SK-N-SH treated with all-trans-retinoic acid at 6 μM for 48 hours (cell line): ENCODE measurements at regions not wholly inside any gene's neighbourhood (a gene's known extent, or its start where the extent isn't known, plus 50 kb on each side); places are given as distances from the start of the nearest gene placed in this dataset.

Experiments
- ATAC-seq: fragments of 200-7000 bp; cut with Tn5 transposase; 3 replicates; pipeline ENCODE4 v1.9.1; 2020; ENCODE audit warnings: mild to moderate bottlenecking, moderate library complexity
- ARNTL ChIP-seq: fragments of 450-650 bp; formaldehyde crosslinking; IDR thresholded peaks from 2 replicates; pipeline ENCODE4 v1.5.0; 2020; ENCODE audit warnings: low read depth, mild to moderate bottlenecking, moderate library complexity, borderline replicate concordance
- BACH2 ChIP-seq: fragments of 250-450 bp; sonication (Bioruptor Pico); IDR thresholded peaks from 2 replicates; pipeline ENCODE4 v1.9.0; 2021; ENCODE audit warnings: mild to moderate bottlenecking, borderline replicate concordance
- CSDC2 ChIP-seq: fragments of 250-450 bp; sonication (Bioruptor Pico); IDR thresholded peaks from 2 replicates; pipeline ENCODE4 v1.5.0; 2020; ENCODE audit warnings: mild to moderate bottlenecking, moderate library complexity
- ESRRG ChIP-seq: fragments of 250-450 bp; sonication (Bioruptor Pico); IDR thresholded peaks from 2 replicates; pipeline ENCODE4 v1.6.1; 2021; ENCODE audit warnings: mild to moderate bottlenecking
- GLIS3 ChIP-seq: fragments of 250-450 bp; sonication (Bioruptor Pico); IDR thresholded peaks from 2 replicates; pipeline ENCODE4 v1.5.0; 2020; ENCODE audit warnings: mild to moderate bottlenecking, moderate library complexity
- ISL1 ChIP-seq: fragments of 250-450 bp; sonication (Bioruptor Pico); IDR thresholded peaks from 2 replicates; pipeline ENCODE4 v2.1.2; 2022; ENCODE audit warnings: mild to moderate bottlenecking, moderate library complexity
- OSR1 ChIP-seq: fragments of 250-450 bp; sonication (Bioruptor Pico); IDR thresholded peaks from 2 replicates; pipeline ENCODE4 v1.8.0; 2022; ENCODE audit warnings: moderate library complexity, mild to moderate bottlenecking, inconsistent platforms
- PPARA ChIP-seq: fragments of 250-450 bp; sonication (Bioruptor Pico); IDR thresholded peaks from 2 replicates; pipeline ENCODE4 v1.5.0; 2020; ENCODE audit warnings: mild to moderate bottlenecking, borderline replicate concordance
- RARB ChIP-seq: fragments of 250-450 bp; sonication (Bioruptor Pico); IDR thresholded peaks from 2 replicates; pipeline ENCODE4 v1.8.0; 2021; ENCODE audit warnings: mild to moderate bottlenecking, moderate library complexity
- SNAI2 ChIP-seq: fragments of 250-450 bp; sonication (Bioruptor Pico); IDR thresholded peaks from 2 replicates; pipeline ENCODE4 v1.5.0; 2020; ENCODE audit warnings: mild to moderate bottlenecking, moderate library complexity
- TOX ChIP-seq: fragments of 250-450 bp; sonication (Bioruptor Pico); IDR thresholded peaks from 2 replicates; pipeline ENCODE4 v1.8.0; 2021; ENCODE audit warnings: mild to moderate bottlenecking, moderate library complexity, borderline replicate concordance
- ZFP3 ChIP-seq: fragments of 250-450 bp; sonication (Bioruptor Pico); IDR thresholded peaks from 2 replicates; pipeline ENCODE4 v1.5.0; 2020; ENCODE audit warnings: mild to moderate bottlenecking, moderate library complexity
- ZFP30 ChIP-seq: fragments of 450-650 bp; formaldehyde crosslinking; IDR thresholded peaks from 2 replicates; pipeline ENCODE4 v1.5.0; 2022; ENCODE audit warnings: mild to moderate bottlenecking, moderate library complexity
- ZNF565 ChIP-seq: fragments of 450-650 bp; formaldehyde crosslinking; conservative IDR thresholded peaks from 2 replicates; pipeline ENCODE4 v1.5.0; 2020; ENCODE audit warnings: low read depth, mild to moderate bottlenecking, moderate library complexity
- ZNF8 ChIP-seq: fragments of 450-650 bp; formaldehyde crosslinking; IDR thresholded peaks from 2 replicates; pipeline ENCODE4 v1.5.0; 2020; ENCODE audit warnings: mild to moderate bottlenecking, moderate library complexity
- TF ChIP-seq, protein P1 (sequence below): fragments of 250-450 bp; sonication (Bioruptor Pico); IDR thresholded peaks from 2 replicates; pipeline ENCODE4 v1.5.0; 2020; ENCODE audit warnings: mild to moderate bottlenecking, moderate library complexity
- TF ChIP-seq, protein P2 (sequence below): fragments of 250-450 bp; sonication (Bioruptor Pico); IDR thresholded peaks from 2 replicates; pipeline ENCODE4 v1.8.0; 2020; ENCODE audit warnings: mild to moderate bottlenecking, moderate library complexity, borderline replicate concordance
- TF ChIP-seq, protein P3 (sequence below): fragments of 250-450 bp; sonication (Bioruptor Pico); IDR thresholded peaks from 2 replicates; pipeline ENCODE4 v1.8.0; 2021; ENCODE audit warnings: low read depth, mild to moderate bottlenecking, moderate library complexity, borderline replicate concordance

DNA sequence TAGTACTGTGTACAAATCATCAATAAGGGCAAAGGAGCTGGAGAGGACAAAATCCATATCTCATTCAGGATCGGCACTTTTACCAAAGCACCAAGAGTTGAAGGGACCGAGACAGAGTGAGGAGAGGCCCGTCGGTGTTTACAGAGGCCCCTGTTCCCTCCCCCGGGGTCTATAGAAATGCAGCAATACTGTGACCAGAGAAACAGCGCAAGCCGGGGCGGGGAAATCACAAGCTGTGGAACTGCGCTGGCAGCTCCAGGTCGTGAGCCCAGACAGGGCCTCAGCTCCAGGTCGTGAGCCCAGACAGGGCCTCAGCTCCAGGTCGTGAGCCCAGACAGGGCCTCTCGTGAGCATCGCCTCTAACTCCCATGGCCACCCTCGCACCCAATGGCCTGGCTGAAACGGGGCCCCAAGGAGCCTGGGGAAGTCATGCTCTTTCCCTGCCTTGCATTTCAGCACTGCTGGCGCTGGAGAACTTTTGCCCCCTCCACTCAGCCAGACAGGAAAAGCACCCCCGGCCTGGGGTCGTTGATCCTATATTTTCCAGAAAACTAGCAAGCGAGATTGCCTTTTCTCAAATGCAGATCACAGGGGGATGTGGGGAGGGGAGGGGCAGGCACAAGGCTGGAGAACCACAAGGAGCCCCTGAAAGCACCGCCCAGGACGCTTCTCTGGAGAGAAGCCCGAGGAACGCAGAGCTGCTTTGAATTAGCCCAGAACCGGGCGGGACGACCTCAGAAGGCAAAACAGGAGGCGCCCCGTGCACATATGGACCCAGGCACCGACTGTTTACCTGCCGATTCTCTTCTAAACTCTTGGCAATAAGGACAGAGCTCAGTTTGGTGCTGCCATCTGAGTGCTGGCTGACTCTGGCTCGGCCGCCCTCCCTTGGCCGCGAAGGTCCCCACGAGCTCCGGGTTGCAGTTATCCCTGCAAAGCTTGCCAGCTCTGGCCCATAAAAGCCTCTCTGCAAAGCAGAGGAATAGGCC, 223.7 kb downstream of the ACKR3 start:
- TF ChIP-seq ESRRG (CRISPR knock-in tag) (no peak), TOX (no peak), RARB (no peak), GLIS3 (CRISPR knock-in tag) (no peak), BACH2 (CRISPR knock-in tag) (no peak)
- TF ChIP-seq, protein P1, sequence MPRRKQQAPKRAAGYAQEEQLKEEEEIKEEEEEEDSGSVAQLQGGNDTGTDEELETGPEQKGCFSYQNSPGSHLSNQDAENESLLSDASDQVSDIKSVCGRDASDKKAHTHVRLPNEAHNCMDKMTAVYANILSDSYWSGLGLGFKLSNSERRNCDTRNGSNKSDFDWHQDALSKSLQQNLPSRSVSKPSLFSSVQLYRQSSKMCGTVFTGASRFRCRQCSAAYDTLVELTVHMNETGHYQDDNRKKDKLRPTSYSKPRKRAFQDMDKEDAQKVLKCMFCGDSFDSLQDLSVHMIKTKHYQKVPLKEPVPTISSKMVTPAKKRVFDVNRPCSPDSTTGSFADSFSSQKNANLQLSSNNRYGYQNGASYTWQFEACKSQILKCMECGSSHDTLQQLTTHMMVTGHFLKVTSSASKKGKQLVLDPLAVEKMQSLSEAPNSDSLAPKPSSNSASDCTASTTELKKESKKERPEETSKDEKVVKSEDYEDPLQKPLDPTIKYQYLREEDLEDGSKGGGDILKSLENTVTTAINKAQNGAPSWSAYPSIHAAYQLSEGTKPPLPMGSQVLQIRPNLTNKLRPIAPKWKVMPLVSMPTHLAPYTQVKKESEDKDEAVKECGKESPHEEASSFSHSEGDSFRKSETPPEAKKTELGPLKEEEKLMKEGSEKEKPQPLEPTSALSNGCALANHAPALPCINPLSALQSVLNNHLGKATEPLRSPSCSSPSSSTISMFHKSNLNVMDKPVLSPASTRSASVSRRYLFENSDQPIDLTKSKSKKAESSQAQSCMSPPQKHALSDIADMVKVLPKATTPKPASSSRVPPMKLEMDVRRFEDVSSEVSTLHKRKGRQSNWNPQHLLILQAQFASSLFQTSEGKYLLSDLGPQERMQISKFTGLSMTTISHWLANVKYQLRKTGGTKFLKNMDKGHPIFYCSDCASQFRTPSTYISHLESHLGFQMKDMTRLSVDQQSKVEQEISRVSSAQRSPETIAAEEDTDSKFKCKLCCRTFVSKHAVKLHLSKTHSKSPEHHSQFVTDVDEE = no peak
- ATAC-seq = no peak

DNA sequence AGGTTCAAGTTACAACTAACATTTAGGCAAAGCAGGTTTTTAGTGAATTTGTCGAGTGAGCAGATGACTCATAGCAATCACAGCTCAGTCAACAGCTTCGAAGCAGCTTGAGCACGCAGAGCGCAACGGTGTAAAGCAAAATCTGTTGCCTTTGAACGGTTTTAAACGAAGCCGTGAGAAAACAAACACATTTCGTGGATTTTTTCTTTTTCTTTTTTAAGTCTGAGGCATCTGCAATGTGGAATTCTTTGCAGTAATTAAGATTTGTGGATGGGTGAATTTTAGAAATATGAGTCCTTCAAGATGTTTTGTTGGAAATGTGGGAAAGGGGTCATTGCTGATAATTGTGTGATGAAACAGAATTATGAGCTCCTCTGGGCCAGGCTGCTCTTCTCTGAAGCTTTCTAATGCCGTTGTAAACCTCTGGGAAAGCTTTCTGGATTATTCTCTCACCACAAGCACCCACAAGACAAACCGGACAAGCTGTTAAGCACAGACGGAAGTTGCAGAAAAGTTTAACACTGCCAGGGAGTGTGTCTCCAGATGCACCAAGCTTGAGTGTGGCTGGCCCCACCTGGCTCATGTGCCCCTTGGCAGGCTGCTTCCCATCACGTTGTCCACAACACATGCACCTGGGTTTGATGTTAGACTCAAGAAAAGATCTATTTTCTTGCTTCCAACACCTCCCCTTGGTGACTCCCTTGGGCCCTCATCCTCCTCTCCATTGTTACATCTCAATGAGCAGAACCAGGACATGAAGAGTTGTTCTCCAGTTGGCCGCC, 224.7 kb downstream of the ACKR3 start:
- TF ChIP-seq ISL1 (no peak), PPARA (CRISPR knock-in tag) (no peak), RARB (no peak), ZFP3 (no peak), BACH2 (CRISPR knock-in tag) (no peak), ESRRG (CRISPR knock-in tag) (no peak), ZNF565 (CRISPR knock-in tag) (no peak), GLIS3 (CRISPR knock-in tag) (no peak), OSR1 (no peak), ARNTL (no peak), TOX (no peak), CSDC2 (CRISPR knock-in tag) (no peak), SNAI2 (CRISPR knock-in tag) (no peak), ZNF8 (CRISPR knock-in tag) (no peak), ZFP30 (CRISPR knock-in tag) (no peak)
- TF ChIP-seq, protein P2, sequence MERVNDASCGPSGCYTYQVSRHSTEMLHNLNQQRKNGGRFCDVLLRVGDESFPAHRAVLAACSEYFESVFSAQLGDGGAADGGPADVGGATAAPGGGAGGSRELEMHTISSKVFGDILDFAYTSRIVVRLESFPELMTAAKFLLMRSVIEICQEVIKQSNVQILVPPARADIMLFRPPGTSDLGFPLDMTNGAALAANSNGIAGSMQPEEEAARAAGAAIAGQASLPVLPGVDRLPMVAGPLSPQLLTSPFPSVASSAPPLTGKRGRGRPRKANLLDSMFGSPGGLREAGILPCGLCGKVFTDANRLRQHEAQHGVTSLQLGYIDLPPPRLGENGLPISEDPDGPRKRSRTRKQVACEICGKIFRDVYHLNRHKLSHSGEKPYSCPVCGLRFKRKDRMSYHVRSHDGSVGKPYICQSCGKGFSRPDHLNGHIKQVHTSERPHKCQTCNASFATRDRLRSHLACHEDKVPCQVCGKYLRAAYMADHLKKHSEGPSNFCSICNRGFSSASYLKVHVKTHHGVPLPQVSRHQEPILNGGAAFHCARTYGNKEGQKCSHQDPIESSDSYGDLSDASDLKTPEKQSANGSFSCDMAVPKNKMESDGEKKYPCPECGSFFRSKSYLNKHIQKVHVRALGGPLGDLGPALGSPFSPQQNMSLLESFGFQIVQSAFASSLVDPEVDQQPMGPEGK = no peak
- TF ChIP-seq, protein P3, sequence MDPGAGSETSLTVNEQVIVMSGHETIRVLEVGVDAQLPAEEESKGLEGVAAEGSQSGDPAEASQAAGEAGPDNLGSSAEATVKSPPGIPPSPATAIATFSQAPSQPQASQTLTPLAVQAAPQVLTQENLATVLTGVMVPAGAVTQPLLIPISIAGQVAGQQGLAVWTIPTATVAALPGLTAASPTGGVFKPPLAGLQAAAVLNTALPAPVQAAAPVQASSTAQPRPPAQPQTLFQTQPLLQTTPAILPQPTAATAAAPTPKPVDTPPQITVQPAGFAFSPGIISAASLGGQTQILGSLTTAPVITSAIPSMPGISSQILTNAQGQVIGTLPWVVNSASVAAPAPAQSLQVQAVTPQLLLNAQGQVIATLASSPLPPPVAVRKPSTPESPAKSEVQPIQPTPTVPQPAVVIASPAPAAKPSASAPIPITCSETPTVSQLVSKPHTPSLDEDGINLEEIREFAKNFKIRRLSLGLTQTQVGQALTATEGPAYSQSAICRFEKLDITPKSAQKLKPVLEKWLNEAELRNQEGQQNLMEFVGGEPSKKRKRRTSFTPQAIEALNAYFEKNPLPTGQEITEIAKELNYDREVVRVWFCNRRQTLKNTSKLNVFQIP = no peak
- TF ChIP-seq, protein P1 = no peak

DNA sequence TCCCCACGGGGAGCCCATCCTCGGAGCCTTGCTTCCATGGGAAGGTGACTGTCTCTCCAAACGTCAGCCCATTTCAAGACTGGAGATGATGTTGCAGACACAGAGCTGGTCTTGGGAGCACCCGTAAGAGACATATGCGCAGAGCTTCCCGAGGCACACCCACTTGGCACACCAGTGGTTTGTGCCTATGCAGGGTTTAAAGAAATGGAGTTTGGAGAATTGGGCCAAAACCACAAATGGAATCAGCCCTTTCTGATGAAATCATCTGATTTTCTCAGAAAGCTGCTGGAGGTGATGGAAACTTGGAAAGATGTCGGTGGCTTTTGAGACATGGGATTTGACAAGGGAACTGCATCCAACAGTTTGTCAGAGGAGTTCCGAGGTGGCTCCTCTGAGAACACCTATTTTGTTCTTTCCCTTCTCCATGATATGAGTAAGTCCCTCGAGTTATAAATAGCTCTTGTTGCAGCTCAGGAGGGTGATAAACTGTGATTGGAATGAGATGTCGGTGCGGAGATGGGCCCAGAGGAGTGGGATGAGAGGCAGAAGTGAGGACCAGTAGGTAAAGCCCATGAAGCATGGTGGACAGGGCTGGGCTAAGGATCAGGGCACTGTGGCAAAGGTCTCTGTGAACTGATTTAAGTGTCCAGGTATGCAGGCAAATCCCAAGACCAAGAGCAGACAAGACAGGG, 225.7 kb downstream of the ACKR3 start:
- ATAC-seq = no peak
- TF ChIP-seq GLIS3 (CRISPR knock-in tag) (no peak), ZNF8 (CRISPR knock-in tag) (no peak), ZFP3 (no peak), CSDC2 (CRISPR knock-in tag) (no peak), RARB (no peak)
- TF ChIP-seq, protein P3 = no peak
- TF ChIP-seq, protein P2 = no peak
- TF ChIP-seq, protein P1 = no peak

More for the DNA sequence above, 224.7 kb downstream of the ACKR3 start:
- ATAC-seq = no peak
